ENCODE measurements at regions not wholly inside any gene's neighbourhood (a gene's known extent, or its start where the extent isn't known, plus 50 kb on each side); places are given as distances from the start of the nearest gene placed in this dataset.

- TF ChIP-seq CTCF (IDR thresholded peaks at IDR 0.05) (no peak), ATOH8 (CRISPR knock-in tag; IDR thresholded peaks at IDR 0.05; ENCODE audit: low read depth) (no peak), KDM1A (IDR thresholded peaks at IDR 0.05; ENCODE audit: low read depth) (no peak), MAFK (IDR thresholded peaks at IDR 0.05; ENCODE audit: partially characterized antibody) (no peak), RCOR1 (IDR thresholded peaks at IDR 0.05; ENCODE audit: low read depth, low read length) (no peak), POLR2A (IDR thresholded peaks at IDR 0.05; ENCODE audit: low read length) (no peak), KDM5A (IDR thresholded peaks at IDR 0.05) (no peak)
- TF ChIP-seq, protein P1, sequence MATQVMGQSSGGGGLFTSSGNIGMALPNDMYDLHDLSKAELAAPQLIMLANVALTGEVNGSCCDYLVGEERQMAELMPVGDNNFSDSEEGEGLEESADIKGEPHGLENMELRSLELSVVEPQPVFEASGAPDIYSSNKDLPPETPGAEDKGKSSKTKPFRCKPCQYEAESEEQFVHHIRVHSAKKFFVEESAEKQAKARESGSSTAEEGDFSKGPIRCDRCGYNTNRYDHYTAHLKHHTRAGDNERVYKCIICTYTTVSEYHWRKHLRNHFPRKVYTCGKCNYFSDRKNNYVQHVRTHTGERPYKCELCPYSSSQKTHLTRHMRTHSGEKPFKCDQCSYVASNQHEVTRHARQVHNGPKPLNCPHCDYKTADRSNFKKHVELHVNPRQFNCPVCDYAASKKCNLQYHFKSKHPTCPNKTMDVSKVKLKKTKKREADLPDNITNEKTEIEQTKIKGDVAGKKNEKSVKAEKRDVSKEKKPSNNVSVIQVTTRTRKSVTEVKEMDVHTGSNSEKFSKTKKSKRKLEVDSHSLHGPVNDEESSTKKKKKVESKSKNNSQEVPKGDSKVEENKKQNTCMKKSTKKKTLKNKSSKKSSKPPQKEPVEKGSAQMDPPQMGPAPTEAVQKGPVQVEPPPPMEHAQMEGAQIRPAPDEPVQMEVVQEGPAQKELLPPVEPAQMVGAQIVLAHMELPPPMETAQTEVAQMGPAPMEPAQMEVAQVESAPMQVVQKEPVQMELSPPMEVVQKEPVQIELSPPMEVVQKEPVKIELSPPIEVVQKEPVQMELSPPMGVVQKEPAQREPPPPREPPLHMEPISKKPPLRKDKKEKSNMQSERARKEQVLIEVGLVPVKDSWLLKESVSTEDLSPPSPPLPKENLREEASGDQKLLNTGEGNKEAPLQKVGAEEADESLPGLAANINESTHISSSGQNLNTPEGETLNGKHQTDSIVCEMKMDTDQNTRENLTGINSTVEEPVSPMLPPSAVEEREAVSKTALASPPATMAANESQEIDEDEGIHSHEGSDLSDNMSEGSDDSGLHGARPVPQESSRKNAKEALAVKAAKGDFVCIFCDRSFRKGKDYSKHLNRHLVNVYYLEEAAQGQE (IDR thresholded peaks at IDR 0.05), result no peak
Observed at GRCh38 chr15:46682969-46683791, 1034.1 kb upstream of the SEMA6D start.

Data from A549 (cell line).